Central memory CD4-positive, alpha-beta T cell (primary cell): ENCODE measurements at regions not wholly inside any gene's neighbourhood (a gene's known extent, or its start where the extent isn't known, plus 50 kb on each side); places are given as distances from the start of the nearest gene placed in this dataset.

Experiments
- DNase-seq: peaks from one replicate; pipeline ENCODE4 v3.0.0; 2022

DNA sequence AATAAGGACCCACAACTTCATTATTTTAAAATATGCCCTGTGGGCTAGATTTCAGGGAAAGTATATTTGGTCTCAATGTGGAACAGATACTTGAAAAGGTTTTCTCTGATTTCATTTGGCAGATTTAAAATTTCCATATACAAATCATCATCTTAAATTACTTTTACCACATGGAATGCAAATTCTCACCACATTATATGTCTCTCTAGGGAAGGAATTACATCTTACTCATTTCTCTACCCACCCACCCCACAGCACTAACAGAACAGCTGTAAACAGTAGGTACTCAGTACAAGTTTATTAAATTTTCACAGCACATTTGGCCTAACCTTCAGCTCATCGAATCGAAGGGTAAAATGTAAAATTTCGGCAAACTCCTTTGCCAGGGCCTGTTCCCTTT is 104.0 kb downstream of the CYRIA start:
- no peak for DNase-seq

DNA sequence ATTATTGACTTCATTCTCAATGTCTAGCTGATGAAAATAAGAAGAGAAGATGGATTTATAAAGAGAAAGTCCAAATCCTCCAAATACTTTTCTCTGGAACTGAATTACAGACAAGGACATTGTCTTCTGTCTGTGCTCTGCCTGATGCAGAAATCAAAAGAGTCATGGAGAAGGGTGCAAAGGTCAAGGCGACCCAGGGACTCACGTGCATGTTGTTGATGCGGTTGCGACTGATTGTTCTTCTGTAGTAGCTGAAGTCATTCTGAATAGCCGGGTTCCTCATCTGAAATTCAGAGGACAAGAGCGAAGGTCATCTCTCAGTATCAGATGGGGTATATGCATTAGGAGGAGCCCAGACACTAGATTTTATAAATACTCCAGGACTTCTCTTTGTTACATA is 104.4 kb downstream of the CYRIA start:
- DNase-seq = no peak

DNA sequence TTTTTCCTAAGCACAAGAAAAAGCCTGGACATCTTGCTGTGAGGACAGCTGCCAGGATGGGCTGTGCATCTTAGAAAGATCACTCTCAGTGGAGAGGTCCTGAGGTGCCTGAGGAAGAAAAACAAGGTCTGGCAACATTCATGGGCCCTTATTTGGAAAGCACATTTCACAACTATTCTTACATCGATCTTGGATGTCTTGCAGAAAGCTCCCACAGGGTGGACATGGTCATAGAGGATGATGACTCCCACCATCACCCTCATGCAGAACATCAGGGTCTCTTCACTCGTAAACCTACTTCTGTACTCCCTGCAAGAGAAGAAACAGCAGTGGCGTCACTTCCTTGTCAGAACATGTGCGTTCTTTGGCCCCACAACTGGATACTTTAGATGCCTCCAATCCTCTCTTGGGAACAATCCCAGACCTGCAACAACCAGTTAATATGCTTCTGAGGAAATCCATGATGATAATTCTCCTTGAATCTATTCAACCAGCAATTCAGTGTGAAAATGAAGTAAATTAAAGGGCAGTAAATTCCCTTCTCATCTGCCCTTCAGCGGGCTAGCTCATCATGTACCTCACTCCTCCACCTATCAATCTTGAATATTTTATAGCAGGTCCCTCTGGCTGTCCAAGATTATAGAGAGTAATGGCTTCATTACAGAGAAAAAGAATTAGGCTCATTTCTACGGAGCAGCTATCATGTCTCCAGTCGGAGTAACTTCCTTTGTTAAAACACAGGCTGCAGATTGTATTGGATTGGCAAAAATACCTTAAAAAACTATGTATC is 106.2 kb downstream of the CYRIA start:
- no peak for DNase-seq

DNA sequence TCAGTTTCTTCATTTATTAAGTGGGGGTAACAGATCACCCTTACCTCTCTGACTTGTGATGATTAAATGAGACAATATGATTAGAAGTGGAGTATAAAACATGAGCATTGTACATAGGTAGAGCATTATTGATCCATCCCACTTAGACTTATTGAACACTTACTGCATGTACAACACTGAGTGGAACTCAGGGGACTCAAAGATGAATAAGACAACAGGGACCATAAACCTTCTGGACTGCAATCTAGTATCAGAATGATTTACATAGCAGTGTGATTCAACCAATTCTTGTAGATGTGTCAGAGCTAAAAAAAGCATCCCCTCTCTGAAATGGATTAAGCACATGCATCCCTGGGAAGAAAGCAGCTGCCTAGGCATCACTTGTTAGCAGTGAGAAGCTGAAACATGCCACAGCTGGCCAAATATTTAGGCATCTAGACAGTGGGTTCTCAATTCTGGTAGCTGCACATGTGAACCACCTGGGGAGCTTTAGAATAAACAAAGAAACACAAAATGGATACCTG is 111.5 kb downstream of the CYRIA start:
- DNase-seq = no peak

DNA sequence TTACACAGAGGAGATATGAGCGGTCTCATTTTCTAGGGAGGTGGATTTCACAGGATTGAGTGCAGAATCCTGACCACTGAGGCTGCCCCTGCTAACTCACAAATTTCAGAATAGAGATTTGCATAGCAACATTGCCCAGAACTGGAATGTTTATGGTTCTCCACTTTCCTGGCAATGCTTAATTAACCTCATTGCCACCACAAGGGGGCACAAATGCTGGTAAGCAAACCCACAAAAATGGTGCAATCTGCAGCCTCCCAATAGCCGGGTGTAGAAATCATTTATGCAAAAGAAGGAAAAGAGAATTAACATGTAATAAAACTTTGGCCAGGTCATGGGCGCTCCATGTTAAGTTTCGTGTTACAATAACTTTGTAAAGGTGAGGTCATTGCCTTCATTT is 112.4 kb downstream of the CYRIA start:
- no peak for DNase-seq

DNA sequence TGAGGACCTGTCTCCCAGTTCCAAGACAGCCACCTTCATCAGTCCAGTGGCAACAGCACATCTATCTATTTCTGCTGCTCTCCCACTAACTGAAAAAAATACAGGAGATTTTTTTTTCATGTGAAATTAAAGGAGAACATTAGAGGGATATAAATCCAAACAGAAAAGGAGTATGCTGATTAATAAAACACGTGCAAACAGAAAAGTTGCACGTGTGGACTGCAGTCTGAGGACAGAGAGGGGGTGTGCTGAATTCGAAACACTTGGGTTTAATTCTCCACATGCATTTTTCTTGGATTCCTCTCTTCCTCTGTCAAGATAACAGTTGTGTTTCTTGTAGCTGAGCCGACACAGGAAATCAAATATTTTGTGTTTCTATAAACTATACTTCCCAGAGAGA is 113.4 kb downstream of the CYRIA start:
- DNase-seq = no peak

DNA sequence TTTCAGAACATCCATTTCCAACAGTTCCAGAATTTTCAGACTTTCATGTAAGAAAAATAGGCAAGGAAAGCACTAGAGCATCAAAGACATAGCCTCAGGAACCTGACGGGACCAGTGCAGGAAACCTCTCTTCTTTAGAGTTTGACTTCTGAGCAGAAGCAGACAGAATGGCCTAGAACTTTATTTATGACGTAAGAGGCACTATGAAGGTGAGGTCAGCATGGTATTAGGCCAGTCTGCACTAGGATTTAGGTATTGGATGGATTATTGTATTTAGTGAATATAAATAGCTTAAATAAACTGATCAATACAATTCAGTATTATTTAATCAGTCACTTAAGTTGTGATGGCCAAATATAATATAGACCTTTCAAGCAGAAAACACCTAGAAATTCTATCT is 117.6 kb downstream of the CYRIA start:
- DNase-seq = no peak

DNA sequence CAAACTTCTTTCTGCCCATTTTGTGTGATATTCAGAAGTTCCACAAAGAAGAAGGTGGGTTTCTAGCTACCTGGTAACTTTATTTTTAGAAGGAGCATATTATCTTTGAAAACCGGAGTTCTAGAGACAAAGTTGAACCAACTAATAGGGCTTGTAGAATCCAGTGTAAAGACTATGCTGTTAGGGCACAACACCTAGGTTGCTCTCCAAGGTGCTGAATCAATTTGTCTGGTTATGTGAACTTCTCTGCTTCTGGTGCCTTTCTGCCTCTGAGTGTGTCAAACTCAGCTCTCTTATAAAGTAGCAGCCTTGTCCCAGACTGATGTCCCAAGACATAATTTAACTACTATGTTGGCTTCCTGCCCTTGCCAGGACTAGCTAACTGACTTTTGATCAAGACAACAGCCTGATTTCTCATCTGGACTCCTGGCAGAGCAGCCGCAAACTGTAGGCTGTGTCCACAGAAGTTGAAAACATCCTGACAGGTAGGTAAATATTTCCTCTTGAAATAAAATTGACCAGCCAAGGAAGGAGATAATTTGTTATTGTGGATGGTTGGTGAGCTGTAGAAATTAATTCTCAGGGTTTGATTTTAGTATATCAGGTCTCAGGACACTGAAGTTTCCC is 119.4 kb downstream of the CYRIA start:
- DNase-seq = no peak

DNA sequence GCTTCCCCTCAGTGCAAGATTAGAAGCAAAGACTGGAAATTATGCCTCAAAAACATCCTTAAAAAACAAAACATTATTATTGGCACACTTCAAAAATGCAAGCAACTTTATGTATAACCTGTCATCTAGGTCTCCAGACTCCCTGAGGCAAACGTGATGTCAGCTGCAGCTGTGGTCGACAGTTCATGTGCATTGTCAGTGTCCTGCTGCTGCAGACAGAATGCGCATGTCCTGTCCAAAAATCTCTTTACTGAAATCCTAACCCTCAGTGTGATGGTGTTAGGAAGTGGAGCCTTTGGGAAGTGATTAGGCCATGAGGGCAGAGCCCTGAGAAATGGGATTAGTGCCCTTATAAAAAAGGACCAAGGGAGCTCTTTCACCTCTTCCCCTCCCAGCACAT is 126.9 kb downstream of the CYRIA start:
- DNase-seq = no peak

DNA sequence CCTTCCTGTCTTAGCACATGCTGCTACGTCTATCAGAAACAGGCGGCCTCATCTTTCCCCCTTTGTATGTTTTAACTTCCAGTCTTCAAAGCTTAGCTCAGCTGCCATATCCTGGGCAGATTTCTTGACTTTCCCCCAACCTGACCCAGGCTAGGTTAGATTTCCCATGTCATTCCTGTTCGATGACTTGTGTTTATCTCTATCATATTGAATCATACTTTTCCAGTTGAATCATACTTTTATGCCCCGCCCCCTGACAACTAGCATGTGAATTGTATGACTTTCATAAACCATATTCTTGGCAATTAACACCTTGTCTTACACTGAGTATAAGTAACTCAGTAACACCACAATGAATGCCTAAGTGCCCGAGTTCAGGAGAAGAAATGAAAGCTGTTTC is 128.3 kb downstream of the CYRIA start:
- DNase-seq = no peak

DNA sequence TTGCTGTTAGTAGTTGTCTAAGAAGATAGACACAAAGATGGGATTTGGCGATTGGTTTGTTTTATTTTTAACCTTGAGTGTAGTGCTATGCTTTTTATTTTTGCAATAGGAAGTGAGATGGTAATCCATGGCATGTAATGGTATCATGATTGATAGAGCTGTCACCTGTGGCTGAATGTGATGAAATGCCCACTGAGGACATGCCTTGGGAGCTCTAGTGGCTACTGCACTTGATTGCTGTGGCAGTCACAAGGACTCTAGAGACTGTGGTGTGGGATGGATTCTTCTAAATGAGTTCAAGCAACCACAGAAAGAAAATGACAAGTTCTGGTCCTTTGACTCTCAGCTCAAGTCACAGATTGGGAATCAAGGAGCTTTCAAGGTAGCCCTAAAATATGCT is 139.4 kb downstream of the CYRIA start:
- DNase-seq = no peak

DNA sequence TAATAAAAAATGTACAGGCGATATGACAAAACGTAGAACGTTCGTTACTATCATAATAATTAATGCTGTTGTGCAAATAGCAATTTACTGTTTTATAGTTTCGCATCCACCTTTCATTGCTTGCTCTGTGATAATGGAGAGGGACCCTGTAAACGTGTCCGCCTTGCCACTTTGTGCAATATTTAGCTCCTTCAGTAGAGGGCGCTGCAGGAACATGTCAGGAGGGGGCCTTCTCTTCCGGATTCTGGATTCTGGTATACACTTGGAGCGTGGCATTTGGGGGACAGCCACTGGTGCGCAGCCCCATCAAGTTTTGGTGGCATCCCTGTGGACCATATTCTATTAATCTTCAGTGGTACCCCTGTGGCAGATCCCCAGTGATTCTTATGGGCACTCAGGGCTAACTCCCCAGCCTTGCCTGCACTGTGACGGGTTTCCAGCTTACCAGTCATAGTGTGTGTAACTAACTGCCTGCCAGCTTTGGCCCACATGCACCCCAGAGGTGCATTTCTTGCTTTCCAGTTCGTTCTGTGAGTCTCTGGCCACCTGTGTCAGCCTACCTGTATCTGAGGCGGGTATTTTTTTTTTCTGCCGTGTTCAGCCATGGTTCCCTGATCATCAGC is 140.3 kb downstream of the CYRIA start:
- DNase-seq = no peak

DNA sequence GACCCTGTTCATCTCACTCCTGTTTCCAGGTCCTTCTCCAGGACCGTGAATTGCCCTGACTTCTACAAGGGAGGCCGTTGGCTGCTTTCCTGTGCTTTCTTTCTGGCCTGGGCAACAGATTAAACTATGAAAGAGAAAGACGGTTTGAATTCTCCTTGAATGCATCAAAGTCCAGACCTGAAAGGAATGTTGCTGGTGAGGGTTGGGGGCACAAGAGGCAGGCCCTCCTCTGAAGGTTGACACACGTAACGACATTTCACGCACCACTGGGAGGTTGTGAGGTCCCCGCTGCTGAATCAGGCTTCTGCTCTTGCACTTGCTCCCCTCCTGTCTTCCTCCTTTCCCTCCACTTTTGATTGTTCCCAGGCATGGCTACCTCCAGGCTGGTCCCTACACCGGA is 141.9 kb downstream of the CYRIA start:
- DNase-seq = no peak

DNA sequence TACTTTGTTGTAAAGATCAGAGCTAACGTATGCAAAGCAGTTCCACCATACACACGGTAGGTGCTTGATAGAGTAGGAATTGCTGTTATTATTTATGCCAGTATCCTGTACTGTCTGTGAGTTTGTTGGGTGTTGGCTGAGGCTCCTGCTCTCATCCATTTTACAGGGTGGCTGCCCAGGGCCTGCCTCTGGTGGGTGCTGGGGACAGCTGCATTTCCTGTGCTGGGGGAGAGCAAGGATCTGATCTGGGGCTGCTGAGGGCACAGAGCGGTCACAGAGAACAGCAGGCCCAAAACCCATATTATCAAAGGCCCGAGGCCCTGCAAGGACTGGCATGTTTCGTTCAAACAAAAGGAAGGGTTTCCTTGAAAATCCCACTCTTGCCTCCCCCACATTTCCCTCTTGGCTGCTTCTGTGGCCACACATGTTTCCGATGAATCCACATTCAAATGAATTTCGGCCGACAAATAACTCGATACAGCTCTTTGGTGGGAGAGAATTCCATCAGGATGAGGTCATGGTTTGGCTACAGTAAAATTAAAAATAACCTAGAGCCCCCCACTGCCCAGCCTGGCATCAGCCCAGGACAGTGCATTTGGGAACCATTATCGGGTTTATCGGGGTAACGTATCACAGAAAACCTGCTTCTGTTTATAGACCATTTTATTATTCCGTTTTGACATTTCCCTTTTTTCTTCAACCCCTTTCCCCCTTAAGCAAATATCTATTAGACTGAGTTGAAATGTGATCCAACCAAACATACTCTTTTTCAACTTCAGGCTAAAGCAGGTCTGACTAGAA is 143.4 kb downstream of the CYRIA start:
- DNase-seq = no peak

DNA sequence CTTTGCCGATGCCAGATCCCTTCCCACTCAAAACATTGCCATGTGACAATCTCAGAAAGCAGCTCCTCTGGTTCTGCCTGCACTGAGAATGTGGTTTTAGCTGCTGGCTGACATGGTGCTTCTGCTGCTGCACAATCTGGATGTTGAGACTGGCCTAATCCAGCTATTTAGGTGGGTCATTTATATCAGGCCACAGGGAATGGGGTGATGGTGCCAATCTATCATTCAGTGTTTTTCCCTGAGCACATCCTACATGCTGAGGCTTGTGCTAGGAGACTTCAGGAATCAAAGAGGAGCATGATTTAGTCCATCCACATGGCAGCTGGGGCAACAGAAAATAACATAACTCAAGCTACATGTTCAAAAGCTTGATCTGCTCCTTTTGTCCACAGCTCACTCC is 144.7 kb downstream of the CYRIA start:
- no peak for DNase-seq

DNA sequence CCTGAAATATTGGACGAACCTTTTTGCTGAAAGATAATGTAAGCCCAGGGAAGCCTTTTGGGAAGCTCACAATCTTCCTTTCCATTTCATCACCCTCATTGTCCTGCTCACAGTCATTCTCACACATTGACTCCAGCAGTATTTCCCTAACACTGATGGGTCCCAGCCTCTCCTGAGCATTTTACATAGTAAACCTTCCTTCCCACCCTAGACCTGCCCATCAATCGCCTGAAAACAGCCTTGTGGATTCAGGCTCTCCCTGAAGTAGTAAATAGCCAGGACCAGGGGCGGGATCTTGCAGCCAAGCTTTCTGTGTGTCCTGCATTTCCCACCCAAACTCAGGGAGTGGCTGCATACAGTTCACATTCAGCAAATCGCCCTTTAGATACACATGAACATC is 149.9 kb downstream of the CYRIA start:
- DNase-seq = no peak

DNA sequence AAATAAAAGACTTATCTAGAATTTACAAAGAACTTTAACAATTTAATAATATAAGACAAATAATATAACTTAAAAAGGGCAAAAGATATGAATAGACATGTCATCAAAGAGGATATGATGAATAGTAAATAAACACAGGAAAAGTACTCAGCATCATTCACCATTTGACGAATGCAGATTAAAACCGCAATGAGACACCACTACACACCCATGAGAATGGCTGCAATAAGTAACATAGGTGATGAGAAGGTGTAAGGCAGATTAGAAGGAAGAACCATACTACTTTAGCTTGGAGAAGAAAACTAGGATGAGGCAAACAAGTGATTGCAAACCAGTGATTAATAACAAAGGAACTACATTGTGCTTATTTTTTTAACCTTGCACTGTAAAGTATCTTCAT is 152.0 kb downstream of the CYRIA start:
- no peak for DNase-seq

DNA sequence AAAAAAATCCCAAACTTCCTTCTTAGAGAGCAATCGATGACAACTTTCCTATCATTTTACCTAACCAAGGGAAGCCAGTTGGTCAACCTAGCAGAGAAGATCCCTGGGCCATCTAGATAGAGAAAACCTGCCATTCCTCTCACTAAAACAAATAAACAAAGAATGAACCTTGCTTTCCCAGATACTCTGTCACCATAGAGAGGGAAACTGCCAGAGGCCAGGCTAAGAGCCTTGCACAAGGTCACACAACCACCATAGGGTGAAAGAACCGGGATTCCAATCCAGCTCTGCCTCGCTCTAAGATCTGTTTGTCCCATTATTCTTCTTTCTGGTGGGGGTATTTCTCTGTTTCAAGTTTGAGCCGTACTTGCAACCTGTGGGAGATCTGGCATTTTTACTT is 154.6 kb downstream of the CYRIA start:
- no peak for DNase-seq

DNA sequence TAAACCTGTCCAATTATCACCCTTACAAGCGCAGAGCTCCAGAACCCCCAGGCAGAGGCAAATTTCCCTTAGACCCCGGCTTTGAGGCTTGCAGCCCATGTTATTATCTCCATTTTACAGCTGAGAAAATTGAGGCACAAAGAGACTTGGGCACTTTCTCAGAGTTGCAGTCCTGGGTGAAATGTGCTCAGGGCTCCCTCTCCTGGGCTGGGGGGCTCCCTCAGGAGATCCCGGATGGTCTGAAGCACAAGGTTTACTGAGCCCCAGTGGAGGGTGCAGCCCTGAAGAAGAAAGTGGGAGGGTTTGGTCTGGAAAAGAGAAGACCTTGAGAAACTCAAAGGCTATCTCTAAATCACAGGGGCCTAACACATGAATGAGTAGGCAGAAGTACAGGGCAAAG is 156.6 kb downstream of the CYRIA start:
- no peak for DNase-seq

DNA sequence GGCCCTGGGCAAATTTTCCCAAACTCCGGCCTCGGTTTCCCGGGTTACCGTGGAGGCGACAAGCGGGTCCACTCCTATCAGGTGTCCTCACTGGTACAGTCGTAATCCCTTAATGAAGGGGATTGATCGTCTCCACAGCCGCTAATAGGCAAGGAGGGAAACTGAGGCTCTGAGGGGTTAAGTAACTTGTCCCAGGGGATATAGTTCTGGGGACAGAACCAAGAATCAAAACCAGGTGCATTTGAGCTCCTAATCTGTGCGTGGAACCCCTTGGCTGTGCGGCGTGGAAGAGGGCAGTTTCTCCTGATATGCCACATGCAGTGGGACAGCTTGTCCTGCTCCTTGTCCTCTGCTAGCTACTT is 157.2 kb downstream of the CYRIA start:
- DNase-seq = no peak

DNA sequence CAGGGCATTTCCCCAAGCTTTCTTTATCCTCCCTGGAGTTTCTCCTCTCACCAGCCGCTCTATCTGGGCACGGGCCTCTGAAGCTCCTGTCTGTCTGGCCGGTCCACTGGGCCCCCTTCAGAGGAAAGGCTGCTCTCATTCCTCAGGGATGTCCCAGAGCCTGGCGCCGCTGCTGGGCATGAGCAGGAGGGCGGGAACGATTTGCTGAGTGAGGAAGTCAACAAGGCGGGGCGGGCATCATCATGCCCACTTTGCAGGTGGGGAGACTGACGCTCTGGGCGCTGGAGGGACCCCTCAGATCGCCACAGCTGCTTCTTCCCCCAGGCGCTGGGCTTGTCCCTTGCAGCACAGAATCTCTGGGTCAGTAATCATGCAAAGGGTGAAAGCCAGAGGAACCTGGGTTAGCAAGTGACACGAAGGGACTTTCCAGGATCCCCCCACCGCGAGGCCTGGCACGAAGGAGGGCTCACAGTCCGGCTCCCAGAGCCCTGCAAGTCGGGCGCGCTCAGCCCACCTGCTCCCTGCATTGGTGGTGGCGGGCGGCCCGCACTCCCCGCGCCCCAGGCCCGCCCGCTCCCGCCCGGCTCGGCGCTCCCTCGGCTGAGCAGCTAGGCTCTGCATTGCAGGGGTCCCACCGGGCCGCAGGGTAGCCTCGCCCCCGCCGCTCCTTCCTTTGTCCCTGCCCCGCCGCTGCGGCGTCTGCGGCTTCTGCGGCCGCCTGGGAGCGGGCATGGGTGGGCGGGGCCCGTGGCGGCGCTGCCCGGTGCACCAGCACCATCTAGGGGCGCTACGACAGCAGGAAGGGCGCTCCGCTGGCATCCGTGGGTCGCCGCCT is 157.8 kb downstream of the CYRIA start:
- no peak for DNase-seq

DNA sequence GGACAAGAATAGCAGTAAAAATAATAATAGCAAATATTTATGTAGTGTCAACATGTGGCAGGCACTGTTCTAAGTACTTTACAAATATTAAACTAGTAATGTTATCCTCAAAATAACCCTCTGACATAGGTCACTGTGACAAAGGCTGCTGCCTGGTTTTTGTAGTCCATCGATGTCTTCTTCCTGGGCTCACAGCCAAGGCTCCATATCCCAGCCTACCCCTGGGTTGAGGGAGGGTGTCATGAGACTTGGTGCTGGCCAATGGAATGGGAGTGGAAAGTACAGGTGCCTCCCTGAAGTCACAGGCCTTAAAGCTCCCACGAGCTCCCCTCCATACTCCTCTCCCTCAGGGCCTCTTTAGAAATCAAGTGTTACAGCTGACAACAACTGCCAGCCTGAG is 159.3 kb downstream of the CYRIA start:
- DNase-seq = no peak
